ENCODE measurements at regions not wholly inside any gene's neighbourhood (a gene's known extent, or its start where the extent isn't known, plus 50 kb on each side); places are given as distances from the start of the nearest gene placed in this dataset.

DNA sequence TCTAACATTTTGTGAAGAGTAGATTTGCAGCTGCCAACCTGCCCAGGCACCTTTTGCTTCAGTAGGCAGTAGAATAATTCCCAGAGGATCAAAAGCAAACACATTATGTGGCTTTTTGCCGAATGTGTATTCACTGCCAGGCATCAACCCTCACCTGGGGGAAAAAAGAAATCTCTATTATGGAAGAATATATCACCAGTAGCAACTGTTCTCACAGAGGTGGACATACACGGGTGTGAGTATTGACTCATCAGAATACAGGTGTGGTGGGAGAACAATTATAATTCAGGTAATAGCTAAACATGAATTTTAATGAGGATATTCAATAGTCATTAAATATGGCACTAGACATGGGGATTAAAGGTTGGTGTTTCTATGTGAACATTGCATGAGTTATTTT is 910.7 kb downstream of the TFAP2A start:
- ATAC-seq (ENCODE audit: low read depth) (no peak), DNase-seq (ENCODE audit: low spot score) (no peak)
- H3K4me1 ChIP-seq (ENCODE audit: insufficient read depth, poor library complexity, severe bottlenecking): peaks cover 19% of the 10 kb centered on the region
- no peak overlapping the region for H3K4me3 ChIP-seq (ENCODE audit: severe bottlenecking)
- H3K9me3 ChIP-seq (ENCODE audit: severe bottlenecking): no peaks in the 10 kb centered on the region
- H3K27ac ChIP-seq (ENCODE audit: poor library complexity, severe bottlenecking): peak overlapping the region; percentile 89
- TF ChIP-seq, protein P1, sequence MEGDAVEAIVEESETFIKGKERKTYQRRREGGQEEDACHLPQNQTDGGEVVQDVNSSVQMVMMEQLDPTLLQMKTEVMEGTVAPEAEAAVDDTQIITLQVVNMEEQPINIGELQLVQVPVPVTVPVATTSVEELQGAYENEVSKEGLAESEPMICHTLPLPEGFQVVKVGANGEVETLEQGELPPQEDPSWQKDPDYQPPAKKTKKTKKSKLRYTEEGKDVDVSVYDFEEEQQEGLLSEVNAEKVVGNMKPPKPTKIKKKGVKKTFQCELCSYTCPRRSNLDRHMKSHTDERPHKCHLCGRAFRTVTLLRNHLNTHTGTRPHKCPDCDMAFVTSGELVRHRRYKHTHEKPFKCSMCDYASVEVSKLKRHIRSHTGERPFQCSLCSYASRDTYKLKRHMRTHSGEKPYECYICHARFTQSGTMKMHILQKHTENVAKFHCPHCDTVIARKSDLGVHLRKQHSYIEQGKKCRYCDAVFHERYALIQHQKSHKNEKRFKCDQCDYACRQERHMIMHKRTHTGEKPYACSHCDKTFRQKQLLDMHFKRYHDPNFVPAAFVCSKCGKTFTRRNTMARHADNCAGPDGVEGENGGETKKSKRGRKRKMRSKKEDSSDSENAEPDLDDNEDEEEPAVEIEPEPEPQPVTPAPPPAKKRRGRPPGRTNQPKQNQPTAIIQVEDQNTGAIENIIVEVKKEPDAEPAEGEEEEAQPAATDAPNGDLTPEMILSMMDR (IDR thresholded peaks at IDR 0.05; ENCODE audit: poor library complexity, severe bottlenecking): no peak
- no peaks in the 10 kb centered on the region for H3K36me3 ChIP-seq (ENCODE audit: low read depth)
- H3K27me3 ChIP-seq (ENCODE audit: insufficient read depth, poor library complexity, severe bottlenecking): no peaks in the 10 kb centered on the region

DNA sequence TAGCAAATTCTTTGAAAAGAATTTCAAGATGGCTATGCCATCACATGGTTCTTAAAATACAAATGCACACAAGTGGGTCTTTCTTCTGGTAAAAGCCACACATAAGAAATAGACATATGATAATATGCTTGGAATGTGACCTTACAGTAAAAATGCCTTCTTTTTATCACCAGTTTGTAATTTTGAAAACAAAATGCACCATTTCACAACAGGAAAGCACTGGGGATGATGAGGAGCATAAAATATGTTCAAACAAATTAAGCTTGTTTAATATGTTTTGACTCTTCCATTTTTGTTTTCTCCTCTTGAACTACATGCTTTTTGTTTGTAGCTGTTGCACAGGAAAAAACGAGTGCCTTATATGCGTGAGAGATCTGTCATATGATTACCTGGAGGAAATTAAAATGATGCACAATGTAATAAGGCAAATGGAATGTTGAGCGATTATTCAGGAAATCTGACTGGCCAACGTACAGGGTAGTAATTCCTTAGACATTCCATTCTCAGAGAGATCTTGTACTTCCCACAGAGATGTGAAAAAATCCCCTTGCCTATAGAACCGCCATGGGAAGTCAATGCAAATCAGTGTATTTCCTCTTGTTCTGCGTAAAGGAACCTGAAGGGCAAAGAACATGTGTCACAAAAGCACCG is 911.6 kb downstream of the TFAP2A start:
- H3K27me3 ChIP-seq (ENCODE audit: insufficient read depth, poor library complexity, severe bottlenecking): no peaks in the 10 kb centered on the region
- H3K9me3 ChIP-seq (ENCODE audit: severe bottlenecking): no peaks in the 10 kb centered on the region
- no peak overlapping the region for H3K4me3 ChIP-seq (ENCODE audit: severe bottlenecking)
- H3K4me1 ChIP-seq (ENCODE audit: insufficient read depth, poor library complexity, severe bottlenecking): peaks cover 19% of the 10 kb centered on the region
- ATAC-seq (ENCODE audit: low read depth) (peak; percentile 99), DNase-seq (ENCODE audit: low spot score) (no peak)
- peak overlapping the region; percentile 89 for H3K27ac ChIP-seq (ENCODE audit: poor library complexity, severe bottlenecking)
- no peaks in the 10 kb centered on the region for H3K36me3 ChIP-seq (ENCODE audit: low read depth)
- TF ChIP-seq, protein P1 (IDR thresholded peaks at IDR 0.05; ENCODE audit: poor library complexity, severe bottlenecking): no peak

DNA sequence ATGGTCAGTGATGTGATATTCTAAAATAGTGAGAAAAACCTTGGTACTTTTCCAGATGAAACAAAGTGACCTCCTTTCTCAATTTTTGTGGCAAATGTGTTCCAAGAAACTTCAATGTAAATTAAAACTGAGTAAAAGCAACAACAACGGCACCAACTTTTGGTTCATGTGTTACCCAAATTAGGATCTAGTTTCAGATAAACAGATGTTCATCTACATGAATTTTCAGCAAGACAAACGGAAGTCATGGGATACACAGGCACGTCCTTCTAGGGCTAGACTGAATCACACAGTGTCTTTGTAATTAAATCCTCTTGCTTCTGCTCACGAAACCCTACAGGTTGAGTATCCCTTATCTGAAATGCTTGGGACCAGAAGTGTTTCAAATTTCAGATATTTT is 915.2 kb downstream of the TFAP2A start:
- H3K27me3 ChIP-seq (ENCODE audit: insufficient read depth, poor library complexity, severe bottlenecking): no peaks in the 10 kb centered on the region
- H3K27ac ChIP-seq (ENCODE audit: poor library complexity, severe bottlenecking): no peak overlapping the region
- no peaks in the 10 kb centered on the region for H3K36me3 ChIP-seq (ENCODE audit: low read depth)
- DNase-seq (ENCODE audit: low spot score): no peak
- no peak for ATAC-seq (ENCODE audit: low read depth)
- H3K4me1 ChIP-seq (ENCODE audit: insufficient read depth, poor library complexity, severe bottlenecking): peaks cover 19% of the 10 kb centered on the region
- TF ChIP-seq, protein P1 (IDR thresholded peaks at IDR 0.05; ENCODE audit: poor library complexity, severe bottlenecking): no peak
- H3K4me3 ChIP-seq (ENCODE audit: severe bottlenecking): no peak overlapping the region
- H3K9me3 ChIP-seq (ENCODE audit: severe bottlenecking): peaks cover 2% of the 10 kb centered on the region

DNA sequence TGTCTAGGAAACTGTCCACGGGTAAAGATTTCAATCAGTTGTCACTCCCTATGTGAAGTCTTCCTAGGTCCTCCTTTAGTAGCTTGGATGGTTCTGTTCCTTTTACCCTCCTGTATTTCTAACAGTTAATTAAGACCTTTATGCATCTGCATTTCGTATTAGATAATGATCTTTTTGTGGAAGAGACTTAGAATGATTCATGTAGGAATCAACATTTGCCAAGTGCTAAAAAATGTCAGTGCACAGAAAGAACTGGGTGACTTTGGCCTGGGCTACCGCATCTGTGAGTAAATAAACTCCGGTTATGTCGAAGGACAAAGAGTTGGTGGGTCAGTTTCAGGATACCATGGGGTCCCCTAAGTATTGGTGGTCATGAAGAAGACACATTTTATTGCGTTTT is 918.0 kb downstream of the TFAP2A start:
- H3K27ac ChIP-seq (ENCODE audit: poor library complexity, severe bottlenecking): no peak overlapping the region
- no peak for DNase-seq (ENCODE audit: low spot score)
- TF ChIP-seq, protein P1 (IDR thresholded peaks at IDR 0.05; ENCODE audit: poor library complexity, severe bottlenecking): no peak
- peaks cover 2% of the 10 kb centered on the region for H3K9me3 ChIP-seq (ENCODE audit: severe bottlenecking)
- no peaks in the 10 kb centered on the region for H3K4me1 ChIP-seq (ENCODE audit: insufficient read depth, poor library complexity, severe bottlenecking)
- no peak overlapping the region for H3K4me3 ChIP-seq (ENCODE audit: severe bottlenecking)
- ATAC-seq (ENCODE audit: low read depth): no peak
- no peaks in the 10 kb centered on the region for H3K36me3 ChIP-seq (ENCODE audit: low read depth)
- no peaks in the 10 kb centered on the region for H3K27me3 ChIP-seq (ENCODE audit: insufficient read depth, poor library complexity, severe bottlenecking)

DNA sequence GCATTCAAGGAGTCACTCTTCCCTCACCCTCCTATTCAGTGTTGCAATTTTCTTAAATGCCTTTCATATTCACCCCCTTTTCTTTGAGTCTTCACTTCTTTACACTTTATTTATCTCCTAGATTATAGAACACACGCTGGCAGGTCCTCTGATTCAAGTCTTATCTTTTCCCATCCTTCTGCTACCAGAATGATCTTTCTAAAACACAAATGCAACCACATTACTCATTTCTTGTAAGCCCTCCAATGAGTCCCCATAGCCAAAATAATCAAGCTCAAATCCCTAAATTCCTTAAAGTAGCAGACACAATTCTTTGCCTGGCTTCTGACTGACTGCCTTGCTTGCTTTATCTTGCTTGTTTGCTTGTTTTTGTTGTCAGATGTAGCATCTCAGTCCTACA is 920.0 kb downstream of the TFAP2A start:
- ATAC-seq (ENCODE audit: low read depth) (no peak), DNase-seq (ENCODE audit: low spot score) (no peak)
- Histone ChIP-seq H3K27me3 (ENCODE audit: insufficient read depth, poor library complexity, severe bottlenecking) (no peaks in the 10 kb centered on the region), H3K4me1 (ENCODE audit: insufficient read depth, poor library complexity, severe bottlenecking) (no peaks in the 10 kb centered on the region), H3K36me3 (ENCODE audit: low read depth) (no peaks in the 10 kb centered on the region), H3K27ac (ENCODE audit: poor library complexity, severe bottlenecking) (no peak overlapping the region), H3K9me3 (ENCODE audit: severe bottlenecking) (peaks cover 2% of the 10 kb centered on the region), H3K4me3 (ENCODE audit: severe bottlenecking) (no peak overlapping the region)
- TF ChIP-seq, protein P1 (IDR thresholded peaks at IDR 0.05; ENCODE audit: poor library complexity, severe bottlenecking): no peak
